ENCODE measurements at regions not wholly inside any gene's neighbourhood (a gene's known extent, or its start where the extent isn't known, plus 50 kb on each side); places are given as distances from the start of the nearest gene placed in this dataset.

- no peak for FAIRE-seq
- no peak for DNase-seq (ENCODE audit: insufficient read length)
- TF ChIP-seq TAF1 (IDR thresholded peaks at IDR 0.05; ENCODE audit: borderline replicate concordance, low read depth, low read length) (no peak), POLR2A (IDR thresholded peaks at IDR 0.05; ENCODE audit: low read depth, low read length) (no peak), POLR2AphosphoS5 (IDR thresholded peaks at IDR 0.05; ENCODE audit: low read depth, low read length) (no peak)
Observed at GRCh38 chr10:21003240-21003822, 106.2 kb upstream of the NEBL start.

GRCh38 chr10:21002091-21002878, 105.2 kb upstream of the NEBL start:
- FAIRE-seq = no peak
- DNase-seq (ENCODE audit: insufficient read length) = no peak
- TF ChIP-seq POLR2AphosphoS5 (IDR thresholded peaks at IDR 0.05; ENCODE audit: low read depth, low read length) (no peak), POLR2A (IDR thresholded peaks at IDR 0.05; ENCODE audit: low read depth, low read length) (no peak), TAF1 (IDR thresholded peaks at IDR 0.05; ENCODE audit: borderline replicate concordance, low read depth, low read length) (no peak)

- TF ChIP-seq TAF1 (IDR thresholded peaks at IDR 0.05; ENCODE audit: borderline replicate concordance, low read depth, low read length) (no peak), POLR2AphosphoS5 (IDR thresholded peaks at IDR 0.05; ENCODE audit: low read depth, low read length) (no peak), POLR2A (IDR thresholded peaks at IDR 0.05; ENCODE audit: low read depth, low read length) (no peak)
- DNase-seq (ENCODE audit: insufficient read length) = no peak
- FAIRE-seq = no peak
Observed at GRCh38 chr10:20999699-21000098, 102.6 kb upstream of the NEBL start.

GRCh38 chr10:20998036-20998435, 100.9 kb upstream of the NEBL start:
- no peak for FAIRE-seq
- TF ChIP-seq POLR2A (IDR thresholded peaks at IDR 0.05; ENCODE audit: low read depth, low read length) (no peak), TAF1 (IDR thresholded peaks at IDR 0.05; ENCODE audit: borderline replicate concordance, low read depth, low read length) (no peak), POLR2AphosphoS5 (IDR thresholded peaks at IDR 0.05; ENCODE audit: low read depth, low read length) (no peak)
- no peak for DNase-seq (ENCODE audit: insufficient read length)

DNA sequence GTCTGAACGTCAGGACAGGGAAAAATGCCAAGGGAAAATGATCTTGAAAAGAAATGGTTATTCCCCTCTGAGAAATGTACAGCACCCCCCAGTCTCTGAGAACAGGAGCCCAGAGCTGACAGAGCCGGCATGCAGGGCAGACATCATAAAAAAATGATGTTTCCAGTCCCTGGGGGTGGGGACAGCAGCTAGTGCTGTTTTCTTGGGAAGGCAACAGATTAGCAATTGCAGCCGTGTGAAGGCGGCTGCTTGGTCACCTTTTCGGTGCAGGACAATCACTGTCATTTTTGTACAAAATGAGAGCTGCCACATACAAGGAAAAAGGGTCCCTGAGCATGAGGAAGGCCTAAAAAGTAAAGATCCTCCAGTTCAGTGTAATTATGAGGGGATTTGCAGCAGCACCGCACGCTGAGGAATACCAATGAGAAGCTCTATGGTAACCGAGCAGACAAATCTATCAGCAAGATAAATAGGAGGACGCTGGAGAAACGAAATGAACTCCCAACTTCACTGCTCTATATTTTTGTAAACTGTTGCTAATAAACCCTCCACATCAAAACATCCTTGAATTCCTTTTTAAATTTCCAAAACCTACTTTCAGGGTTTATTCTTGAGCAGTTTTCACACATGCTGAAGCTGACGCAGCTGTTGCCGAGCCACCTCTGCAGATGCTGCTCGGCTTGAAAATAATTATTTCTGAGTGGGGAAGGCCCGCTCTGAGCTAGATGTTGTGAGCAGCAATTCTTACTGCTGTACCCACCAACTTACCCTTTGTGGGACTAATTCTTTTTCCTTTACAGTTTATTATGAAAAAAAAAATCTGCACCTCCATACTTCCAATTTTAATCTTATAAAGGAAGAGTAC, 98.2 kb upstream of the NEBL start:
- FAIRE-seq = no peak
- no peak for DNase-seq (ENCODE audit: insufficient read length)

GRCh38 chr10:20993830-20994527, 96.9 kb upstream of the NEBL start:
- TF ChIP-seq TAF1 (IDR thresholded peaks at IDR 0.05; ENCODE audit: borderline replicate concordance, low read depth, low read length) = no peak
- TF ChIP-seq POLR2AphosphoS5 (IDR thresholded peaks at IDR 0.05; ENCODE audit: low read depth, low read length) = no peak
- TF ChIP-seq POLR2A (IDR thresholded peaks at IDR 0.05; ENCODE audit: low read depth, low read length) = no peak
- DNase-seq (ENCODE audit: insufficient read length) (no peak), FAIRE-seq (no peak)

More for the DNA sequence above, 98.2 kb upstream of the NEBL start:
- TF ChIP-seq POLR2AphosphoS5 (IDR thresholded peaks at IDR 0.05; ENCODE audit: low read depth, low read length) (no peak), TAF1 (IDR thresholded peaks at IDR 0.05; ENCODE audit: borderline replicate concordance, low read depth, low read length) (no peak), POLR2A (IDR thresholded peaks at IDR 0.05; ENCODE audit: low read depth, low read length) (no peak)

DNA sequence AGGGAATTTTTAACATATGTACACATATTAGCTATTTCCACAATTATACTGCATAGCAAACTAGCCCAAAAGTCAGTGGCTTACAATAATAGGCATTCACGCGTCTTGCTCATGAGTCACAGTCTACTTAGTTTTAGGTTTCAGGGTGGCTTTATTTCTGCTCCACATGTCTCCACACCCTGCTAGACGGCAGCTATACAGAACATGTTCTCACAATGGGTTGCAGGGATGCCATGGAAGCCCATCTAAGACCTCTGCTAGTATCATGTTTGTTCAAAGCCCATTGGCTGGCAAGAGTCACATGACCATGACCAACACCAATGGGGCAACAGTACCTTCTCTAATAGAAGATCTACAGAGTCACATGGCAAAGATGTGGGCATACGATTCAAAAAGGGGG, 96.3 kb upstream of the NEBL start:
- DNase-seq (ENCODE audit: insufficient read length) (no peak), FAIRE-seq (no peak)
- TF ChIP-seq TAF1 (IDR thresholded peaks at IDR 0.05; ENCODE audit: borderline replicate concordance, low read depth, low read length) (no peak), POLR2AphosphoS5 (IDR thresholded peaks at IDR 0.05; ENCODE audit: low read depth, low read length) (no peak), POLR2A (IDR thresholded peaks at IDR 0.05; ENCODE audit: low read depth, low read length) (no peak)

GRCh38 chr10:20991526-20991925, 94.4 kb upstream of the NEBL start:
- TF ChIP-seq POLR2AphosphoS5 (IDR thresholded peaks at IDR 0.05; ENCODE audit: low read depth, low read length) (no peak), POLR2A (IDR thresholded peaks at IDR 0.05; ENCODE audit: low read depth, low read length) (no peak), TAF1 (IDR thresholded peaks at IDR 0.05; ENCODE audit: borderline replicate concordance, low read depth, low read length) (no peak)
- FAIRE-seq (no peak), DNase-seq (ENCODE audit: insufficient read length) (no peak)

GRCh38 chr10:20990604-20991003, 93.5 kb upstream of the NEBL start:
- FAIRE-seq (no peak), DNase-seq (ENCODE audit: insufficient read length) (no peak)
- TF ChIP-seq TAF1 (IDR thresholded peaks at IDR 0.05; ENCODE audit: borderline replicate concordance, low read depth, low read length) (no peak), POLR2A (IDR thresholded peaks at IDR 0.05; ENCODE audit: low read depth, low read length) (no peak), POLR2AphosphoS5 (IDR thresholded peaks at IDR 0.05; ENCODE audit: low read depth, low read length) (no peak)

- TF ChIP-seq POLR2A (IDR thresholded peaks at IDR 0.05; ENCODE audit: low read depth, low read length) (no peak), TAF1 (IDR thresholded peaks at IDR 0.05; ENCODE audit: borderline replicate concordance, low read depth, low read length) (no peak), POLR2AphosphoS5 (IDR thresholded peaks at IDR 0.05; ENCODE audit: low read depth, low read length) (no peak)
- no peak for DNase-seq (ENCODE audit: insufficient read length)
- FAIRE-seq = no peak
Observed at GRCh38 chr10:20988357-20988983, 91.4 kb upstream of the NEBL start.
